K562 (cell line): ENCODE measurements at regions not wholly inside any gene's neighbourhood (a gene's known extent, or its start where the extent isn't known, plus 50 kb on each side); places are given as distances from the start of the nearest gene placed in this dataset.

Experiments used
- ATAC-seq: fragments of 200-7000 bp; cut with Tn5 transposase; 3 replicates; pipeline ENCODE4 v1.9.1; 2020; ENCODE audit warnings: moderate library complexity
- BruUV-seq: library from RNA; stranded (reverse); fragments of 400-500 nt; replicated peaks from 2 replicates; lab custom pipeline; 2021; lab: Mats Ljungman, UMichigan
- CTCF ChIA-PET: fragments of 300-600 bp; formaldehyde crosslinking; extraction: SDS; loops from one replicate; lab custom pipeline; 2021; ENCODE audit warnings: low intra/inter-chr PET ratio; lab: Yijun Ruan, JAX
- POLR2A ChIA-PET: fragments of 300-600, 350-650 bp; sonication (Branson Sonifier 250); formaldehyde crosslinking; extraction: SDS; loops from one replicate; lab custom pipeline; 2021; ENCODE audit warnings: antibody characterized with exemption, inconsistent platforms; lab: Yijun Ruan, JAX
- DNase-seq, 4 experiments: peaks; one replicate each; pipeline versions ENCODE4 v3.0.0 to v3.0.0-alpha.2; 2011 to 2018; ENCODE audit warnings: low spot score in 3 of 4, mixed read lengths in 3 of 4; ENCODE audit errors: extremely low read depth in 1 of 4
- FAIRE-seq: peaks from 2 replicates; lab custom pipeline; 2011; peaks lifted over from hg19 to GRCh38; lab: Jason Lieb, UNC
- H2AFZ ChIP-seq: 2 replicates; pipeline ENCODE4 v1.6.0; 2011; ENCODE audit warnings: low read depth, low read length, control low read depth, inconsistent platforms
- H3K27ac ChIP-seq: fragments of 200-600 bp; 3 replicates; pipeline ENCODE4 v1.8.0; 2011; ENCODE audit warnings: low read depth, mild to moderate bottlenecking, control low read depth, inconsistent platforms, low read length, moderate library complexity, mixed read lengths; ENCODE audit errors: extremely low read depth
- H3K27me3 ChIP-seq, 2 experiments: fragments of 300-600 bp in 1 of 2; 2 replicates in 1 of 2; 3 replicates in 1 of 2; pipeline versions ENCODE4 v1.6.0 to v1.8.0; 2011; ENCODE audit warnings: inconsistent platforms in 2 of 2, low read length in 2 of 2, mild to moderate bottlenecking in 1 of 2, mixed read lengths in 1 of 2, moderate library complexity in 1 of 2; ENCODE audit not compliant: control insufficient read depth in 2 of 2, insufficient read depth in 2 of 2
- H3K36me3 ChIP-seq: fragments of 300-600 bp; 3 replicates; pipeline ENCODE4 v1.8.0; 2011; ENCODE audit warnings: mild to moderate bottlenecking, low read length, inconsistent platforms; ENCODE audit not compliant: control insufficient read depth, insufficient read depth
- H3K4me1 ChIP-seq, 2 experiments: fragments of 200-600 bp in 1 of 2; replicated peaks in 1 of 2; 2 replicates in 1 of 2; 3 replicates in 1 of 2; pipeline versions ENCODE4 v1.5.1 to v1.8.0; 2011; ENCODE audit warnings: inconsistent platforms in 2 of 2, low read length in 2 of 2, mild to moderate bottlenecking in 1 of 2, mixed read lengths in 1 of 2, moderate library complexity in 1 of 2; ENCODE audit not compliant: control insufficient read depth in 2 of 2, insufficient read depth in 2 of 2
- H3K4me2 ChIP-seq: 2 replicates; pipeline ENCODE4 v1.6.1; 2011; ENCODE audit warnings: low read length, control low read depth, inconsistent platforms, mixed read lengths; ENCODE audit not compliant: insufficient read depth
- H3K4me3 ChIP-seq: fragments of 200-600 bp; sonication (generic), shearing (Covaris generic); 2 replicates; pipeline ENCODE4 v1.5.1; 2016; ENCODE audit warnings: control low read depth, inconsistent platforms
- H3K79me2 ChIP-seq: fragments of 200-600 bp; 3 replicates; pipeline ENCODE4 v1.8.0; 2011; ENCODE audit warnings: low read length, inconsistent platforms; ENCODE audit not compliant: control insufficient read depth, insufficient read depth
- H3K9ac ChIP-seq, 2 experiments: 2 replicates each; pipeline versions ENCODE4 v1.6.0 to v1.6.1; 2011; ENCODE audit warnings: low read depth in 2 of 2, low read length in 2 of 2, control low read depth in 1 of 2, inconsistent platforms in 1 of 2, mild to moderate bottlenecking in 1 of 2, mixed read lengths in 1 of 2; ENCODE audit not compliant: insufficient read depth in 1 of 2
- H3K9me1 ChIP-seq: one replicate; pipeline ENCODE4 v1.6.0; 2011; ENCODE audit warnings: inconsistent platforms, mild to moderate bottlenecking, low read length, moderate library complexity; ENCODE audit not compliant: control insufficient read depth, insufficient read depth
- H3K9me3 ChIP-seq: replicated peaks from 2 replicates; pipeline ENCODE4 v1.5.1; 2011; ENCODE audit warnings: low read depth, low read length, inconsistent platforms; ENCODE audit not compliant: control insufficient read depth, insufficient read depth
- H4K20me1 ChIP-seq: replicated peaks from 2 replicates; pipeline ENCODE4 v1.6.1; 2011; ENCODE audit warnings: low read length, inconsistent platforms, mixed read lengths; ENCODE audit not compliant: control insufficient read depth, insufficient read depth
- CEBPZ ChIP-seq: fragments of 150-350 bp; IDR thresholded peaks from 2 replicates; pipeline ENCODE4 v1.6.1; 2014; ENCODE audit warnings: low read depth, mild to moderate bottlenecking, low read length, borderline replicate concordance
- E2F6 ChIP-seq, 2 experiments: IDR thresholded peaks; 2 replicates each; pipeline ENCODE4 v1.6.1; 2011; ENCODE audit warnings: borderline replicate concordance in 1 of 2, control low read depth in 1 of 2, low read depth in 1 of 2, low read length in 1 of 2, mild to moderate bottlenecking in 1 of 2, mixed read lengths in 1 of 2, moderate library complexity in 1 of 2; ENCODE audit not compliant: insufficient read depth in 1 of 2, insufficient read length in 1 of 2, poor library complexity in 1 of 2, severe bottlenecking in 1 of 2; ENCODE audit errors: extremely low read depth in 1 of 2
- FOSL1 ChIP-seq: fragments of 200-800 bp; sonication (Bioruptor generic); conservative IDR thresholded peaks from 2 replicates; pipeline ENCODE4 v1.6.1; 2016; ENCODE audit warnings: missing genetic modification characterization, missing compliant biosample characterization
- IRF1 ChIP-seq: sonication (generic); formaldehyde crosslinking; IDR thresholded peaks from 2 replicates; pipeline ENCODE4 v1.8.0; 2022; ENCODE audit warnings: missing genetic modification reagents, mild to moderate bottlenecking, borderline replicate concordance
- KHSRP ChIP-seq: fragments of 450-650 bp; IDR thresholded peaks from 2 replicates; pipeline ENCODE4 v1.6.1; 2017
- NR4A1 ChIP-seq, 2 experiments: fragments of 250-450 bp in 1 of 2; fragments of 450-650 bp in 1 of 2; sonication (Bioruptor Pico) in 1 of 2; IDR thresholded peaks; 2 replicates each; pipeline versions ENCODE4 v1.4.0 to v1.6.1; 2016 to 2020; ENCODE audit warnings: mild to moderate bottlenecking in 2 of 2, missing compliant biosample characterization in 1 of 2, missing genetic modification characterization in 1 of 2, moderate library complexity in 1 of 2
- RBM14 ChIP-seq: fragments of 200-400 bp; formaldehyde crosslinking; IDR thresholded peaks from 2 replicates; pipeline ENCODE4 v1.6.1; 2018; ENCODE audit warnings: low read depth, mild to moderate bottlenecking, low read length, moderate library complexity, borderline replicate concordance; ENCODE audit not compliant: insufficient read depth
- SPI1 ChIP-seq: IDR thresholded peaks from 2 replicates; pipeline ENCODE4 v1.6.1; 2011; ENCODE audit warnings: low read depth, low read length, control low read depth, borderline replicate concordance
- ZBTB8A ChIP-seq: fragments of 450-650 bp; IDR thresholded peaks from 2 replicates; pipeline ENCODE4 v1.6.1; 2018; ENCODE audit warnings: mild to moderate bottlenecking, moderate library complexity; ENCODE audit not compliant: partially characterized antibody
- ZNF512 ChIP-seq: IDR thresholded peaks from 2 replicates; pipeline ENCODE4 v1.6.1; 2016; ENCODE audit warnings: missing genetic modification characterization, missing compliant biosample characterization
- ZNF561 ChIP-seq: fragments of 450-650 bp; formaldehyde crosslinking; conservative IDR thresholded peaks from 2 replicates; pipeline ENCODE4 v1.4.0; 2020; ENCODE audit warnings: mild to moderate bottlenecking, moderate library complexity
- ZNF639 ChIP-seq, 2 experiments: fragments of 200-800 bp in 1 of 2; sonication (Bioruptor generic) in 1 of 2; sonication (generic) in 1 of 2; formaldehyde crosslinking in 1 of 2; IDR thresholded peaks in 1 of 2; conservative IDR thresholded peaks in 1 of 2; 2 replicates each; pipeline versions ENCODE4 v1.5.0 to v1.6.1; 2016 to 2020; ENCODE audit warnings: missing compliant biosample characterization in 1 of 2, missing genetic modification characterization in 1 of 2, missing genetic modification reagents in 1 of 2
- WGBS: fragments of 100-300 bp; shearing (Covaris generic); methylation state at CpG from one replicate; pipeline ENCODE4 v1.1.6; 2016; ENCODE audit warnings: low coverage, mixed read lengths; ENCODE audit not compliant: insufficient coverage; ENCODE audit errors: missing lambda C conversion rate; 5-methylcytosine and 5-hydroxymethylcytosine counted together
- in situ Hi-C: fragments of 300-500 bp; cut with MboI; formaldehyde crosslinking; loops from 4 replicates; pipeline ENCODE4 v1.15.0; 2018; ENCODE audit warnings: inconsistent platforms, mixed read lengths
- intact Hi-C: fragments of 100-400 bp; cut with micrococcal nuclease; formaldehyde crosslinking; loops from 2 replicates; pipeline ENCODE4 v1.14.2; 2022

GRCh38 chr16:76956394-76956793 lies 234.6 kb upstream of the MON1B start:
- TF ChIP-seq NR4A1 (CRISPR knock-in tag; IDR thresholded peaks at IDR 0.05) (no peak), NR4A1 (tag; IDR thresholded peaks at IDR 0.05) (no peak), SPI1 (no peak), KHSRP (no peak), IRF1 (no peak), FOSL1 (tag) (no peak), CEBPZ (no peak), ZBTB8A (no peak), RBM14 (no peak), ZNF639 (CRISPR knock-in tag; conservative IDR thresholded peaks at IDR 0.05 in 1 of 2, IDR thresholded peaks at IDR 0.05 in 1 of 2) (no peak), ZNF561 (no peak), E2F6 (IDR thresholded peaks at IDR 0.05; ENCODE audit: borderline replicate concordance in 1 of 2, extremely low read depth in 1 of 2, insufficient read depth in 1 of 2, insufficient read length in 1 of 2, low read depth in 1 of 2, low read length in 1 of 2, poor library complexity in 1 of 2, severe bottlenecking in 1 of 2) (no peak), ZNF512 (tag) (no peak)
- no peak for FAIRE-seq
- DNase-seq, result no peak
- BruUV-seq, result no TSS peak
- no peak for ATAC-seq
- CTCF ChIA-PET, result no interaction called here
- H3K4me3 ChIP-seq, result no peak overlapping the region
- POLR2A ChIA-PET, result no interaction called here
- intact Hi-C loops, result no loop called here
- H3K9ac ChIP-seq, result no peak overlapping the region
- H3K4me1 ChIP-seq, result no peaks in the 10 kb centered on the region
- in situ Hi-C loops, result no loop called here
- H3K9me1 ChIP-seq, result no peaks in the 10 kb centered on the region
- H3K36me3 ChIP-seq, result no peaks in the 10 kb centered on the region
- H4K20me1 ChIP-seq, result no peaks in the 10 kb centered on the region
- H3K27ac ChIP-seq, result no peak overlapping the region
- no peak overlapping the region for H3K4me2 ChIP-seq
- WGBS, result 0% methylated on average over 6 of the region's 6 CpGs
- H3K79me2 ChIP-seq, result no peaks in the 10 kb centered on the region
- no peaks in the 10 kb centered on the region for H3K27me3 ChIP-seq
- no peak overlapping the region for H2AFZ ChIP-seq
- no peaks in the 10 kb centered on the region for H3K9me3 ChIP-seq
